Thoracic aorta (tissue), 2 donors: ENCODE measurements at regions not wholly inside any gene's neighbourhood (a gene's known extent, or its start where the extent isn't known, plus 50 kb on each side); places are given as distances from the start of the nearest gene placed in this dataset.

Source experiments
- ATAC-seq: fragments of 150-250 bp; one replicate; pipeline ENCODE4 v1.8.0; 2017; ENCODE audit warnings: low read depth; ENCODE audit not compliant: insufficient number of reproducible peaks, low FRiP score
- DNase-seq: peaks from one replicate; pipeline ENCODE4 v3.0.0-alpha.2; 2020; ENCODE audit warnings: low spot score
- H3K27ac ChIP-seq, 2 donors: fragments of 200-600 bp; sonication (generic); 1 replicate in 1 of 2; 2 replicates in 1 of 2; pipeline ENCODE4 v1.5.1; 2016; ENCODE audit warnings: mild to moderate bottlenecking in 2 of 2, moderate library complexity in 2 of 2
- H3K27me3 ChIP-seq: fragments of 200-600 bp; sonication (generic); replicated peaks from 2 replicates; pipeline ENCODE4 v1.6.0; 2016; ENCODE audit warnings: mild to moderate bottlenecking; ENCODE audit not compliant: insufficient read depth
- H3K36me3 ChIP-seq: fragments of 200-600 bp; sonication (generic); one replicate; pipeline ENCODE4 v1.5.1; 2016
- H3K4me1 ChIP-seq, 2 donors: fragments of 200-600 bp; sonication (generic); 1 replicate in 1 of 2; 2 replicates in 1 of 2; pipeline versions ENCODE4 v1.5.1 to v1.6.0; 2016; ENCODE audit warnings: low read depth in 2 of 2, mild to moderate bottlenecking in 1 of 2; ENCODE audit not compliant: control insufficient read depth in 1 of 2
- H3K4me3 ChIP-seq: fragments of 200-600 bp; sonication (generic); 2 replicates; pipeline ENCODE4 v1.5.1; 2016; ENCODE audit warnings: mild to moderate bottlenecking
- H3K9me3 ChIP-seq: fragments of 200-600 bp; sonication (generic); 2 replicates; pipeline ENCODE4 v1.5.1; 2016
- TF ChIP-seq, protein P1 (sequence below): fragments of 200-600 bp; sonication (generic); IDR thresholded peaks from one replicate; pipeline ENCODE4 v1.5.1; 2019; ENCODE audit warnings: antibody characterized with exemption

DNA sequence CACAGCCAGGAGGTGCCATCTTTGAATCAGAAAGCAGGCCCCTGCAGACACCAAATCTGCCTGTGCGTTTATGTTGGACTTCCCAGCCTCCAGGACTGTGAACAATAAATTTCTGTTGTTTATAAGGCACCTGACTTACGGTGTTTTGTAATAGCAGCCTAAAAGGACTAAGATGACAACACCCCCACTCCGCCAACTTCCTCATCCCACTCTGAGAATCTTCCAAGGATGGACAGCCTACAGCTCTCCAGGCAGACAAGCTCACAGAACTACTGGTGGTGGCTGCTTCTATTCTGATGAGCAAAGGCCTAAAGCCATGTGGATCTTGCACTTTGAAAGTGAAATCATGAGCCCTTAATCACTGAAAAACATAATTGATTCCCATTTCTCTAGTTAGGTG, 449.2 kb downstream of the TSHZ3 start:
- H3K4me3 ChIP-seq = no peak overlapping the region
- no peaks in the 10 kb centered on the region for H3K27me3 ChIP-seq
- TF ChIP-seq, protein P1, sequence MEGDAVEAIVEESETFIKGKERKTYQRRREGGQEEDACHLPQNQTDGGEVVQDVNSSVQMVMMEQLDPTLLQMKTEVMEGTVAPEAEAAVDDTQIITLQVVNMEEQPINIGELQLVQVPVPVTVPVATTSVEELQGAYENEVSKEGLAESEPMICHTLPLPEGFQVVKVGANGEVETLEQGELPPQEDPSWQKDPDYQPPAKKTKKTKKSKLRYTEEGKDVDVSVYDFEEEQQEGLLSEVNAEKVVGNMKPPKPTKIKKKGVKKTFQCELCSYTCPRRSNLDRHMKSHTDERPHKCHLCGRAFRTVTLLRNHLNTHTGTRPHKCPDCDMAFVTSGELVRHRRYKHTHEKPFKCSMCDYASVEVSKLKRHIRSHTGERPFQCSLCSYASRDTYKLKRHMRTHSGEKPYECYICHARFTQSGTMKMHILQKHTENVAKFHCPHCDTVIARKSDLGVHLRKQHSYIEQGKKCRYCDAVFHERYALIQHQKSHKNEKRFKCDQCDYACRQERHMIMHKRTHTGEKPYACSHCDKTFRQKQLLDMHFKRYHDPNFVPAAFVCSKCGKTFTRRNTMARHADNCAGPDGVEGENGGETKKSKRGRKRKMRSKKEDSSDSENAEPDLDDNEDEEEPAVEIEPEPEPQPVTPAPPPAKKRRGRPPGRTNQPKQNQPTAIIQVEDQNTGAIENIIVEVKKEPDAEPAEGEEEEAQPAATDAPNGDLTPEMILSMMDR = no peak
- H3K4me1 ChIP-seq = no peaks in the 10 kb centered on the region
- H3K27ac ChIP-seq = no peak overlapping the region
- DNase-seq (no peak), ATAC-seq (no peak)
- H3K9me3 ChIP-seq = no peaks in the 10 kb centered on the region
- H3K36me3 ChIP-seq = no peaks in the 10 kb centered on the region

- Histone ChIP-seq H3K9me3 (no peaks in the 10 kb centered on the region), H3K27ac (no peak overlapping the region), H3K4me1 (no peaks in the 10 kb centered on the region), H3K4me3 (no peak overlapping the region), H3K27me3 (no peaks in the 10 kb centered on the region), H3K36me3 (no peaks in the 10 kb centered on the region)
- DNase-seq = no peak
- TF ChIP-seq, protein P1 = no peak
- no peak for ATAC-seq
Observed at GRCh38 chr19:30898353-30899103, 450.7 kb downstream of the TSHZ3 start.

DNA sequence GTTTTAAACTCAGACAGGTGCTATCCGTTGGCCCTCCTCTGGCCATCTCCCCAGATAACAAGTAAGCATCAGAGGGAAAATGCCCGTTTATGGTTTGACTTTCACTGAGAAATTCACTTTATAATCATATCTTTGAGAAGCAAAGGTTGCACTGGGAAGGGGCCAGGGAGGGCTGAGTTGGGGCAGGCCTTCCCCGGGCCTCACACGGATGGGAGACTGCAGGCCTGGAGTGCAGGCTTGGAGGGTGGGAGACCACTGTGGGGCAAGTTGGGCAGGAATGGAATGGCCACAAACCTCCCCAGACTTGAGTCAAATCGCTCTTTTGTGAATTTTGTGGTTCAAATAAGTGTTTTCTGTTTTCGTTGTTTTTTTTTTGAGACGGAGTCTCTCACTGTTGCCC, 451.7 kb downstream of the TSHZ3 start:
- TF ChIP-seq, protein P1 = no peak

GRCh38 chr19:30897034-30897433, 452.2 kb downstream of the TSHZ3 start:
- Histone ChIP-seq H3K4me3 (no peak overlapping the region), H3K4me1 (no peaks in the 10 kb centered on the region), H3K27me3 (no peaks in the 10 kb centered on the region), H3K36me3 (no peaks in the 10 kb centered on the region), H3K27ac (no peak overlapping the region), H3K9me3 (no peaks in the 10 kb centered on the region)
- DNase-seq = no peak
- ATAC-seq = no peak
- TF ChIP-seq, protein P1 = no peak

More for the DNA sequence above, 451.7 kb downstream of the TSHZ3 start:
- Histone ChIP-seq H3K27me3 (no peaks in the 10 kb centered on the region), H3K4me1 (no peaks in the 10 kb centered on the region), H3K4me3 (no peak overlapping the region), H3K27ac (no peak overlapping the region), H3K9me3 (no peaks in the 10 kb centered on the region), H3K36me3 (no peaks in the 10 kb centered on the region)
- no peak for DNase-seq
- no peak for ATAC-seq

DNA sequence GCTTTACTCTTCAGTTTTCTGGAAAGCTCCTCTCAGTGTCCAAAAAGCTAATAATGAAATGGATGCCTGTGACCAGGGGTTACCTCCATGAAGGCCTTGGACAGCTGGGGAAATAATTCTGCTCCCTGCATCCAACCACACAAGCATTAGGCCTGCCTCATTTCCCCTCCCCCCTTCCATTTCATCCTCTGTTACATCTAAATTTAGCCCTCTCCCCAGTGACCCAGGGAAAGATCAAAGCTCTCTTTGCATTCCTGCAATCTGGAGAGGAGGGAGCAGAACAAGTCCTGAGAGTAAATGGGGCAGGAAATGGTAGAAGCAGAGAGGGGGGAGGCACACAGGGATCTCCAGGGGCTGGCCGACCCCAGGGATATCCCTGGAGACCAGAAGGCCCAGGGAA, 452.7 kb downstream of the TSHZ3 start:
- Histone ChIP-seq H3K4me1 (no peaks in the 10 kb centered on the region), H3K9me3 (no peaks in the 10 kb centered on the region), H3K4me3 (no peak overlapping the region), H3K27me3 (no peaks in the 10 kb centered on the region), H3K36me3 (no peaks in the 10 kb centered on the region), H3K27ac (no peak overlapping the region)
- ATAC-seq (no peak), DNase-seq (no peak)
- TF ChIP-seq, protein P1 = no peak
